H1 (cell line): ENCODE measurements at regions not wholly inside any gene's neighbourhood (a gene's known extent, or its start where the extent isn't known, plus 50 kb on each side); places are given as distances from the start of the nearest gene placed in this dataset.

ENCODE experiments used
- CHD7 ChIP-seq: fragments of 300-600 bp; sonication (generic); IDR thresholded peaks from 2 replicates; pipeline ENCODE4 v1.7.1; 2012; ENCODE audit warnings: low read length, moderate library complexity, mild to moderate bottlenecking, inconsistent platforms; ENCODE audit not compliant: insufficient replicate concordance
- EZH2 ChIP-seq: fragments of 200-600 bp; sonication (generic); IDR thresholded peaks from 2 replicates; pipeline ENCODE4 v1.7.1; 2012; ENCODE audit warnings: low read depth, mild to moderate bottlenecking, moderate library complexity, low read length, inconsistent platforms; ENCODE audit not compliant: severe bottlenecking
- HDAC2 ChIP-seq, 2 experiments: fragments of 300-600 bp in 1 of 2; sonication (generic) in 1 of 2; IDR thresholded peaks; 2 replicates each; pipeline ENCODE4 v1.6.1; 2011 to 2012; ENCODE audit warnings: low read depth in 2 of 2, low read length in 2 of 2, mild to moderate bottlenecking in 2 of 2, moderate library complexity in 2 of 2, borderline replicate concordance in 1 of 2, inconsistent platforms in 1 of 2
- MAFK ChIP-seq: IDR thresholded peaks from 2 replicates; pipeline ENCODE4 v1.6.1; 2012; ENCODE audit warnings: low read depth, mild to moderate bottlenecking, improper control_type of control experiment, low read length
- TBP ChIP-seq: IDR thresholded peaks from 2 replicates; pipeline ENCODE4 v1.6.1; 2011; ENCODE audit warnings: low read depth, low read length, improper control_type of control experiment
- YY1 ChIP-seq: IDR thresholded peaks from 2 replicates; pipeline ENCODE4 v1.6.1; 2011; ENCODE audit warnings: low read depth, mild to moderate bottlenecking, low read length

GRCh38 chr5:107764282-107764681, 93.5 kb upstream of the EFNA5 start (continued):
- TF ChIP-seq CHD7: no peak
- TF ChIP-seq MAFK: no peak
- TF ChIP-seq EZH2: no peak
- TF ChIP-seq YY1: no peak
- TF ChIP-seq TBP: no peak
- TF ChIP-seq HDAC2 (IDR thresholded peaks at IDR 0.05; ENCODE audit: borderline replicate concordance in 1 of 2, low read depth in 2 of 2, low read length in 2 of 2): no peak
